Left lung (tissue), 4 donors: ENCODE measurements at regions not wholly inside any gene's neighbourhood (a gene's known extent, or its start where the extent isn't known, plus 50 kb on each side); places are given as distances from the start of the nearest gene placed in this dataset.
A peak's percentile ranks its signal among the peaks of the same experiment; 100 is the strongest.

ENCODE experiments used
- ATAC-seq: fragments of 200-7000 bp; cut with Tn5 transposase; one replicate; pipeline ENCODE4 v1.9.1; 2020; ENCODE audit warnings: moderate library complexity
- DNase-seq, 4 donors: peaks; one replicate each; pipeline ENCODE4 v3.0.0-alpha.2; 2013 to 2020
- H3K27ac ChIP-seq, 2 donors: fragments of 200-600 bp; sonication (generic) in 1 of 2; one replicate each; pipeline versions ENCODE4 v1.5.0 to v1.8.0; 2020 to 2021
- H3K27me3 ChIP-seq, 2 donors: fragments of 200-600 bp; sonication (generic) in 1 of 2; one replicate each; pipeline versions ENCODE4 v1.5.0 to v1.8.0; 2020 to 2021
- H3K36me3 ChIP-seq, 2 donors: fragments of 200-600 bp; sonication (generic) in 1 of 2; one replicate each; pipeline versions ENCODE4 v1.5.0 to v1.8.0; 2020 to 2021
- H3K4me1 ChIP-seq, 2 donors: fragments of 200-600 bp; one replicate each; pipeline ENCODE4 v1.8.0; 2021
- H3K4me3 ChIP-seq, 2 donors: fragments of 200-600 bp; sonication (generic) in 1 of 2; one replicate each; pipeline versions ENCODE4 v1.5.0 to v1.8.0; 2020 to 2021; ENCODE audit warnings: mild to moderate bottlenecking in 1 of 2
- H3K9me3 ChIP-seq, 2 donors: fragments of 200-600 bp; sonication (generic) in 1 of 2; one replicate each; pipeline versions ENCODE4 v1.5.0 to v1.8.0; 2020 to 2021
- intact Hi-C, 2 donors: fragments of 100-400 bp; cut with DNase I; formaldehyde crosslinking; loops; one replicate each; pipeline versions ENCODE4 v1.11.2 to v1.14.2; 2022
- TF ChIP-seq, protein P1 (sequence below), 2 donors: fragments of 200-600 bp; sonication (generic) in 1 of 2; IDR thresholded peaks; one replicate each; pipeline versions ENCODE4 v1.5.0 to v1.8.0; 2021; ENCODE audit warnings: antibody characterized with exemption in 2 of 2
- donor health status: DM: no; HTN: yes; CAD: no.
- donor health status: DM: no; HTN: no; CAD: no.

- ATAC-seq (no peak), DNase-seq (no peak)
- Histone ChIP-seq H3K36me3 (no peaks in the 10 kb centered on the region), H3K9me3 (no peaks in the 10 kb centered on the region), H3K4me1 (no peaks in the 10 kb centered on the region), H3K27me3 (peaks cover 0 to 55% of the 10 kb centered on the region in 2 donors), H3K4me3 (no peak overlapping the region), H3K27ac (no peak overlapping the region)
- intact Hi-C loops = no loop called here
- TF ChIP-seq, protein P1, sequence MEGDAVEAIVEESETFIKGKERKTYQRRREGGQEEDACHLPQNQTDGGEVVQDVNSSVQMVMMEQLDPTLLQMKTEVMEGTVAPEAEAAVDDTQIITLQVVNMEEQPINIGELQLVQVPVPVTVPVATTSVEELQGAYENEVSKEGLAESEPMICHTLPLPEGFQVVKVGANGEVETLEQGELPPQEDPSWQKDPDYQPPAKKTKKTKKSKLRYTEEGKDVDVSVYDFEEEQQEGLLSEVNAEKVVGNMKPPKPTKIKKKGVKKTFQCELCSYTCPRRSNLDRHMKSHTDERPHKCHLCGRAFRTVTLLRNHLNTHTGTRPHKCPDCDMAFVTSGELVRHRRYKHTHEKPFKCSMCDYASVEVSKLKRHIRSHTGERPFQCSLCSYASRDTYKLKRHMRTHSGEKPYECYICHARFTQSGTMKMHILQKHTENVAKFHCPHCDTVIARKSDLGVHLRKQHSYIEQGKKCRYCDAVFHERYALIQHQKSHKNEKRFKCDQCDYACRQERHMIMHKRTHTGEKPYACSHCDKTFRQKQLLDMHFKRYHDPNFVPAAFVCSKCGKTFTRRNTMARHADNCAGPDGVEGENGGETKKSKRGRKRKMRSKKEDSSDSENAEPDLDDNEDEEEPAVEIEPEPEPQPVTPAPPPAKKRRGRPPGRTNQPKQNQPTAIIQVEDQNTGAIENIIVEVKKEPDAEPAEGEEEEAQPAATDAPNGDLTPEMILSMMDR (IDR thresholded peaks at IDR 0.05) = no peak
Observed at GRCh38 chr16:49019831-49020230, 261.8 kb downstream of the CBLN1 start.

DNA sequence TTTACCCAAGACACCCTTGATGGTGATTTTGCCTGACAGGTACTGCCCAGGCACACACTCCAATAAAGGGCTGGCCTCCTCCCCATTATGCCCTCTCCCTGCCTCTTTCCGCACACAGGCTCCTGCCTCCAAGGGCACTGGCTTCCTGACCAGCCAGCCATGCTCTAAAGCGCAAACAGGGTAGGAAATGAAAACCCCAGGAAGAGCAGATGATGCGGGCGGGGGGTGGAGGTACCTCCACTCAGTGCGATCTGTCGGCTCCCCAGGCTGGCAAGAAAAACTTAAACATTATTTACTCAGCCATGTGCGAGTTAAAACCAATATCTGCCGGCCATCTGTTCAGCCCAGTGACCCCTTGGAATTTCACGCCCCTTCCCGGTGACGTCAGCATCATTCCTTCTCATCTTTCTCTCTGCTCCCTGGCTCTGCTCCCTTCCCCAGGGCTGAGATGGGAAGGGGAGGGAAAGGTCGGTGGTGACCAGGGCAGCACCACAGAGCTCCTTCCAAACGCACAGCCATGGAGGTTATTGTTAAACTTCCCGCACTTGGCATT is 262.5 kb downstream of the CBLN1 start:
- DNase-seq (no peak), ATAC-seq (no peak)
- H3K4me3 ChIP-seq = no peak overlapping the region
- H3K27me3 ChIP-seq = peaks cover 0 to 60% of the 10 kb centered on the region in 2 donors
- no peaks in the 10 kb centered on the region for H3K4me1 ChIP-seq
- TF ChIP-seq, protein P1 (IDR thresholded peaks at IDR 0.05) = no peak
- H3K27ac ChIP-seq = no peak overlapping the region
- no peaks in the 10 kb centered on the region for H3K9me3 ChIP-seq
- no peaks in the 10 kb centered on the region for H3K36me3 ChIP-seq
- intact Hi-C loops = no loop called here

DNA sequence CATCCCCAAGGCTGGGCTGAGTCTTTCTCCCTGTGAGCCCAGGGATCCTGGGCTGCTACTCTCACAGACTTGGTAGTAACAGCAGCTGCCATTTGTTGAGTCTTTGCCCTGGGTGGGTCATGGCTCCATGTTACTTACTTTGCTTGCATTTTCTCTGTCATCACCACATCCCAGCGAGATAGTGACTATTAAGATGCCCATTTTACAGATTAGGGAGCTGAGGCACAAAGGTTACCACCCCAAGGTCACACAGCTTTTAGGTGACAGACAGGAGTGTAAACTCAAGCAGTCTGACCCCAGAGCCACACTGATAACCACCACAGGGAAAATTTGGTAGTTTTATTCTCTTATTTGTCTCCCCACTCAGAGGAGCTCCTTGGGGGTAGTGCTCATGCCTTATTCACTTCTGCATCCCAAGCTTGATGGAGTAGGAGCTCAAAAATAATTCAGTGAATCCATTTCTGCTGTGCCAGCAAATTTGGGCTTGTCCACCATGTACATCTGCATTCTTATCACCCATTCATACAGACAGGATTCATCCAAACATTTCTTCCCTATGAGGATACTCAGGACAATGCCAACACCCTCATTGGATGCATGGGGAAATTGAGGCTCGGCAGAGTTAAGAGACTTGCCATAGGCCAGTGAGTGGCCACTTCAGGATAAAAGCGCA is 263.2 kb downstream of the CBLN1 start:
- TF ChIP-seq, protein P1 (IDR thresholded peaks at IDR 0.05) = no peak
- Histone ChIP-seq H3K9me3 (no peaks in the 10 kb centered on the region), H3K27ac (no peak overlapping the region), H3K4me3 (no peak overlapping the region), H3K27me3 (peaks cover 0 to 65% of the 10 kb centered on the region in 2 donors), H3K4me1 (no peaks in the 10 kb centered on the region), H3K36me3 (no peaks in the 10 kb centered on the region)
- DNase-seq (no peak), ATAC-seq (no peak)
- intact Hi-C loops = no loop called here

DNA sequence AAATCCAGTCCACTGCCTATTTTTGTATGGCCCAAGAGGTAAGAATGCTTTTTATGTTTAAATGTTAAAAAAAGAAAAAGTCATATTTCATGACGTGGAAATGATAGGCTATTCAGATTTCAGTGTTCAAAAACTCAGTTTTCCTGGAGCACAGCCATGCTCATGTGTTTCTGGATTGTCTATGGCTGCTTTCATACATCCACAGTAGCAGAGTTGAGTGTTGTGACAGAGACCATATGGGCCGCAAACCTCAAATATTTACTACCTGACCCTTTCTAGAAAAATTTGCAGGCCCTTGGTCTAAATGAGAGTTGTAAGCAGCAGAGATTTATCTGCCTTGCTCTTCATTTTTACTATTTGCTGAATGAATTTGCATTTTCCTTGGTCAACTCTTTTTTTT is 264.1 kb downstream of the CBLN1 start:
- Histone ChIP-seq H3K4me3 (no peak overlapping the region), H3K27me3 (peaks cover 0 to 65% of the 10 kb centered on the region in 2 donors), H3K9me3 (no peaks in the 10 kb centered on the region), H3K36me3 (no peaks in the 10 kb centered on the region), H3K27ac (no peak overlapping the region), H3K4me1 (no peaks in the 10 kb centered on the region)
- intact Hi-C loops = no loop called here
- no peak for ATAC-seq
- TF ChIP-seq, protein P1 (IDR thresholded peaks at IDR 0.05) = no peak
- DNase-seq = peak in 2 of 4 donors; percentile 59 to 65

DNA sequence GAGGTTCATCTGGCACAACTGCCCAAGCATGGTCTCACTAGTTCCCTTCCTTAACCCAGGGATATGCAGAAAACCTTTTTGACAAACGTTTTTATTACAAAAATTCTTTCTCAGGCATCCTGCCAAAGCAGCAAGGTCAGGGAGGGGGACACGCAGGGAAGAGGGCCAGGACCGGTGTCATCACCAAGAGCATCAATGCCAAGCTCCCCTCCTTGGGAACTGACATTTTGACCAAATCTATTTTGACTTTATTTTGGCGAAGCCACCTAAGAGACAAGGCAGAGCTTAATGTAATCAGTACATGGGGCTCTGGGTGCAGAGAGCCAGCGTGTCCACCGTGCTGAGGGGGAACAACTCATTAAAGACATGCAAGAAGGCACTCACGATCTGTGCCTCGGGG is 265.2 kb downstream of the CBLN1 start:
- H3K27ac ChIP-seq = no peak overlapping the region
- H3K9me3 ChIP-seq = no peaks in the 10 kb centered on the region
- TF ChIP-seq, protein P1 (IDR thresholded peaks at IDR 0.05) = no peak
- H3K27me3 ChIP-seq = peaks cover 0 to 62% of the 10 kb centered on the region in 2 donors
- DNase-seq = no peak
- no peak for ATAC-seq
- H3K4me1 ChIP-seq = no peaks in the 10 kb centered on the region
- no peaks in the 10 kb centered on the region for H3K36me3 ChIP-seq
- H3K4me3 ChIP-seq = no peak overlapping the region
- intact Hi-C loops = no loop called here
